ENCODE measurements at regions not wholly inside any gene's neighbourhood (a gene's known extent, or its start where the extent isn't known, plus 50 kb on each side); places are given as distances from the start of the nearest gene placed in this dataset.

GRCh38 chr18:78034755-78035154, 785.1 kb downstream of the GALR1 start:
- Histone ChIP-seq H2BK120ac (ENCODE audit: low read depth, low read length) (no peak overlapping the region), H3K4ac (ENCODE audit: low read length) (no peak overlapping the region), H2AK5ac (ENCODE audit: low read depth, low read length) (no peak overlapping the region), H2BK12ac (ENCODE audit: low read length) (no peak overlapping the region), H2AFZ (ENCODE audit: low read length) (no peak overlapping the region), H2BK5ac (ENCODE audit: low read length) (no peak overlapping the region), H3K18ac (ENCODE audit: low read length) (no peak overlapping the region), H3K27ac (replicated peaks; ENCODE audit: low read length) (no peak overlapping the region), H3K79me1 (ENCODE audit: low read depth, low read length) (no peaks in the 10 kb centered on the region), H4K8ac (ENCODE audit: low read depth, low read length) (no peak overlapping the region), H4K91ac (ENCODE audit: low read depth, low read length, poor library complexity) (no peak overlapping the region), H3K36me3 (replicated peaks in 1 of 2; ENCODE audit: control insufficient read depth in 2 of 2, insufficient read depth in 2 of 2, low read length in 2 of 2) (no peaks in the 10 kb centered on the region), H3K9ac (ENCODE audit: low read depth, low read length, poor library complexity) (no peak overlapping the region), H3K23ac (ENCODE audit: low read depth, low read length, poor library complexity) (no peak overlapping the region), H3K4me3 (ENCODE audit: low read length in 2 of 2) (no peak overlapping the region), H3K9me3 (replicated peaks in 1 of 2; ENCODE audit: control insufficient read depth in 2 of 2, insufficient read depth in 1 of 2, low read depth in 1 of 2, low read length in 2 of 2) (no peaks in the 10 kb centered on the region), H2BK15ac (ENCODE audit: low read length) (no peak overlapping the region), H3K4me1 (ENCODE audit: control insufficient read depth in 2 of 2, insufficient read depth in 1 of 2, low read depth in 1 of 2, low read length in 2 of 2) (peaks cover 0 to 5% of the 10 kb centered on the region in 2 donors), H3K14ac (ENCODE audit: low read length) (no peak overlapping the region), H3K4me2 (ENCODE audit: insufficient read depth, low read length, poor library complexity, severe bottlenecking) (no peak overlapping the region), H3K27me3 (ENCODE audit: control insufficient read depth in 3 of 3, insufficient read depth in 3 of 3, low read depth in 1 of 3, low read length in 3 of 3) (no peaks in the 10 kb centered on the region)
- no CpG with 5 or more reads among the region's 6 CpGs for WGBS, 2 donors (ENCODE audit: extremely low coverage in 2 of 2, insufficient read length in 2 of 2, insufficient replicate concordance in 1 of 2)
- DNase-seq (ENCODE audit: low spot score), result no peak

- Histone ChIP-seq H3K27me3 (ENCODE audit: control insufficient read depth in 3 of 3, insufficient read depth in 3 of 3, low read depth in 1 of 3, low read length in 3 of 3) (peaks cover 0 to 4% (median 0%) of the 10 kb centered on the region in 3 experiments), H2BK12ac (ENCODE audit: low read length) (no peak overlapping the region), H3K9ac (ENCODE audit: low read depth, low read length, poor library complexity) (no peak overlapping the region), H4K91ac (ENCODE audit: low read depth, low read length, poor library complexity) (no peak overlapping the region), H3K4me2 (ENCODE audit: insufficient read depth, low read length, poor library complexity, severe bottlenecking) (no peak overlapping the region), H4K8ac (ENCODE audit: low read depth, low read length) (no peak overlapping the region), H3K14ac (ENCODE audit: low read length) (no peak overlapping the region), H3K23ac (ENCODE audit: low read depth, low read length, poor library complexity) (no peak overlapping the region), H3K27ac (replicated peaks; ENCODE audit: low read length) (no peak overlapping the region), H2AFZ (ENCODE audit: low read length) (no peak overlapping the region), H2BK15ac (ENCODE audit: low read length) (no peak overlapping the region), H2BK5ac (ENCODE audit: low read length) (no peak overlapping the region), H3K4me1 (ENCODE audit: control insufficient read depth in 2 of 2, insufficient read depth in 1 of 2, low read depth in 1 of 2, low read length in 2 of 2) (no peaks in the 10 kb centered on the region), H3K79me1 (ENCODE audit: low read depth, low read length) (no peaks in the 10 kb centered on the region), H2AK5ac (ENCODE audit: low read depth, low read length) (no peak overlapping the region), H3K18ac (ENCODE audit: low read length) (no peak overlapping the region), H3K9me3 (replicated peaks in 1 of 2; ENCODE audit: control insufficient read depth in 2 of 2, insufficient read depth in 1 of 2, low read depth in 1 of 2, low read length in 2 of 2) (peaks cover 0 to 7% of the 10 kb centered on the region in 2 donors), H3K4ac (ENCODE audit: low read length) (no peak overlapping the region), H2BK120ac (ENCODE audit: low read depth, low read length) (no peak overlapping the region), H3K4me3 (ENCODE audit: low read length in 2 of 2) (no peak overlapping the region), H3K36me3 (replicated peaks in 1 of 2; ENCODE audit: control insufficient read depth in 2 of 2, insufficient read depth in 2 of 2, low read length in 2 of 2) (no peaks in the 10 kb centered on the region)
- DNase-seq (ENCODE audit: low spot score), result no peak
- WGBS, 2 donors (ENCODE audit: extremely low coverage in 2 of 2, insufficient read length in 2 of 2, insufficient replicate concordance in 1 of 2), result no CpG with 5 or more reads among the region's 1 CpG
Measured at GRCh38 chr18:78041218-78041617, 791.6 kb downstream of the GALR1 start.

GRCh38 chr18:78046631-78047030, 797.0 kb downstream of the GALR1 start:
- no peak for DNase-seq (ENCODE audit: low spot score)
- WGBS, 2 donors (ENCODE audit: extremely low coverage in 2 of 2, insufficient read length in 2 of 2, insufficient replicate concordance in 1 of 2), result no CpG with 5 or more reads among the region's 3 CpGs

GRCh38 chr18:78049281-78049680, 799.6 kb downstream of the GALR1 start:
- H2AK5ac ChIP-seq (ENCODE audit: low read depth, low read length), result no peak overlapping the region
- no peak overlapping the region for H4K91ac ChIP-seq (ENCODE audit: low read depth, low read length, poor library complexity)
- H3K9me3 ChIP-seq (replicated peaks in 1 of 2; ENCODE audit: control insufficient read depth in 2 of 2, insufficient read depth in 1 of 2, low read depth in 1 of 2, low read length in 2 of 2), result peaks cover 0 to 2% of the 10 kb centered on the region in 2 donors
- H3K9ac ChIP-seq (ENCODE audit: low read depth, low read length, poor library complexity), result no peak overlapping the region
- no peak overlapping the region for H3K23ac ChIP-seq (ENCODE audit: low read depth, low read length, poor library complexity)
- no peak overlapping the region for H3K4ac ChIP-seq (ENCODE audit: low read length)
- H2BK12ac ChIP-seq (ENCODE audit: low read length), result no peak overlapping the region
- no peak overlapping the region for H3K18ac ChIP-seq (ENCODE audit: low read length)
- H3K79me1 ChIP-seq (ENCODE audit: low read depth, low read length), result no peaks in the 10 kb centered on the region
- no peaks in the 10 kb centered on the region for H3K36me3 ChIP-seq (replicated peaks in 1 of 2; ENCODE audit: control insufficient read depth in 2 of 2, insufficient read depth in 2 of 2, low read length in 2 of 2)
- H3K14ac ChIP-seq (ENCODE audit: low read length), result no peak overlapping the region
- peaks cover 0 to 11% (median 0%) of the 10 kb centered on the region in 3 experiments for H3K27me3 ChIP-seq (ENCODE audit: control insufficient read depth in 3 of 3, insufficient read depth in 3 of 3, low read depth in 1 of 3, low read length in 3 of 3)
- no peak overlapping the region for H3K27ac ChIP-seq (replicated peaks; ENCODE audit: low read length)
- no peak overlapping the region for H2AFZ ChIP-seq (ENCODE audit: low read length)
- no peak overlapping the region for H2BK120ac ChIP-seq (ENCODE audit: low read depth, low read length)
- H3K4me2 ChIP-seq (ENCODE audit: insufficient read depth, low read length, poor library complexity, severe bottlenecking), result no peak overlapping the region
- H4K8ac ChIP-seq (ENCODE audit: low read depth, low read length), result no peak overlapping the region
- WGBS, 2 donors (ENCODE audit: extremely low coverage in 2 of 2, insufficient read length in 2 of 2, insufficient replicate concordance in 1 of 2), result no CpG with 5 or more reads among the region's 10 CpGs
- peak overlapping the region in 1 of 2 donors; percentile 31 for H3K4me3 ChIP-seq (ENCODE audit: low read length in 2 of 2)
- H2BK5ac ChIP-seq (ENCODE audit: low read length), result no peak overlapping the region
- no peaks in the 10 kb centered on the region for H3K4me1 ChIP-seq (ENCODE audit: control insufficient read depth in 2 of 2, insufficient read depth in 1 of 2, low read depth in 1 of 2, low read length in 2 of 2)
- DNase-seq (ENCODE audit: low spot score), result no peak
- no peak overlapping the region for H2BK15ac ChIP-seq (ENCODE audit: low read length)

More at GRCh38 chr18:78046631-78047030, 797.0 kb downstream of the GALR1 start:
- no peak overlapping the region for H3K4me3 ChIP-seq (ENCODE audit: low read length in 2 of 2)
- H2AFZ ChIP-seq (ENCODE audit: low read length), result no peak overlapping the region
- no peak overlapping the region for H2BK120ac ChIP-seq (ENCODE audit: low read depth, low read length)
- no peak overlapping the region for H3K4ac ChIP-seq (ENCODE audit: low read length)
- no peaks in the 10 kb centered on the region for H3K79me1 ChIP-seq (ENCODE audit: low read depth, low read length)
- no peak overlapping the region for H3K14ac ChIP-seq (ENCODE audit: low read length)
- no peak overlapping the region for H3K9ac ChIP-seq (ENCODE audit: low read depth, low read length, poor library complexity)
- no peak overlapping the region for H2BK5ac ChIP-seq (ENCODE audit: low read length)
- no peak overlapping the region for H2BK12ac ChIP-seq (ENCODE audit: low read length)
- H3K9me3 ChIP-seq (replicated peaks in 1 of 2; ENCODE audit: control insufficient read depth in 2 of 2, insufficient read depth in 1 of 2, low read depth in 1 of 2, low read length in 2 of 2), result peaks cover 0 to 4% of the 10 kb centered on the region in 2 donors
- H3K4me2 ChIP-seq (ENCODE audit: insufficient read depth, low read length, poor library complexity, severe bottlenecking), result no peak overlapping the region
- no peak overlapping the region for H2AK5ac ChIP-seq (ENCODE audit: low read depth, low read length)
- H3K36me3 ChIP-seq (replicated peaks in 1 of 2; ENCODE audit: control insufficient read depth in 2 of 2, insufficient read depth in 2 of 2, low read length in 2 of 2), result no peaks in the 10 kb centered on the region
- H4K91ac ChIP-seq (ENCODE audit: low read depth, low read length, poor library complexity), result no peak overlapping the region
- H2BK15ac ChIP-seq (ENCODE audit: low read length), result no peak overlapping the region
- peaks cover 0 to 11% (median 0%) of the 10 kb centered on the region in 3 experiments for H3K27me3 ChIP-seq (ENCODE audit: control insufficient read depth in 3 of 3, insufficient read depth in 3 of 3, low read depth in 1 of 3, low read length in 3 of 3)
- no peak overlapping the region for H3K23ac ChIP-seq (ENCODE audit: low read depth, low read length, poor library complexity)
- H3K4me1 ChIP-seq (ENCODE audit: control insufficient read depth in 2 of 2, insufficient read depth in 1 of 2, low read depth in 1 of 2, low read length in 2 of 2), result no peaks in the 10 kb centered on the region
- H4K8ac ChIP-seq (ENCODE audit: low read depth, low read length), result no peak overlapping the region
- no peak overlapping the region for H3K27ac ChIP-seq (replicated peaks; ENCODE audit: low read length)
- H3K18ac ChIP-seq (ENCODE audit: low read length), result no peak overlapping the region

All from neuronal stem cell (in vitro differentiated cells).